HEK293 (cell line): ENCODE measurements at regions not wholly inside any gene's neighbourhood (a gene's known extent, or its start where the extent isn't known, plus 50 kb on each side); places are given as distances from the start of the nearest gene placed in this dataset.

Experiments used
- CTCF ChIA-PET: fragments of 350-600 bp; formaldehyde crosslinking; extraction: SDS; loops from one replicate; lab custom pipeline; 2021; ENCODE audit warnings: antibody characterized with exemption; lab: Yijun Ruan, JAX
- POLR2A ChIA-PET: fragments of 300-600 bp; formaldehyde crosslinking; extraction: SDS; loops from one replicate; lab custom pipeline; 2020; ENCODE audit warnings: antibody characterized with exemption, inconsistent platforms; lab: Yijun Ruan, JAX
- H3K27ac ChIP-seq: fragments of 200-500 bp; sonication (Bioruptor generic); 2 replicates; pipeline ENCODE4 v1.5.1; 2014; ENCODE audit warnings: low read depth, low read length, control low read depth, inconsistent platforms; ENCODE audit errors: extremely low read depth
- H3K36me3 ChIP-seq, 2 experiments: fragments of 200-500 bp in 1 of 2; sonication (Bioruptor generic) in 1 of 2; 1 replicate in 1 of 2; 2 replicates in 1 of 2; pipeline ENCODE4 v1.5.1; 2014 to 2017; ENCODE audit warnings: inconsistent platforms in 2 of 2, low read length in 2 of 2; ENCODE audit not compliant: control insufficient read depth in 2 of 2, insufficient read depth in 1 of 2
- H3K4me1 ChIP-seq: fragments of 200-500 bp; sonication (Bioruptor generic); 2 replicates; pipeline ENCODE4 v1.5.1; 2014; ENCODE audit warnings: mild to moderate bottlenecking, low read length, inconsistent platforms; ENCODE audit not compliant: control insufficient read depth, insufficient read depth
- H3K4me3 ChIP-seq: 2 replicates; pipeline ENCODE4 v1.5.1; 2011; ENCODE audit warnings: low read depth, mild to moderate bottlenecking, control low read depth, low read length, moderate library complexity
- H3K9me3 ChIP-seq: fragments of 200-500 bp; sonication (Bioruptor generic); 2 replicates; pipeline ENCODE4 v1.5.1; 2014; ENCODE audit warnings: low read depth, low read length, inconsistent platforms; ENCODE audit not compliant: control insufficient read depth, insufficient read depth
- BCL11B ChIP-seq: fragments of 450-650 bp; formaldehyde crosslinking; IDR thresholded peaks from 2 replicates; pipeline ENCODE4 v1.5.1; 2016; ENCODE audit warnings: low read depth, missing biosample characterization, missing genetic modification characterization
- ELK4 ChIP-seq: IDR thresholded peaks from 2 replicates; pipeline ENCODE4 v1.6.1; 2011; ENCODE audit warnings: mild to moderate bottlenecking, low read depth, low read length, borderline replicate concordance
- IKZF3 ChIP-seq: fragments of 450-650 bp; IDR thresholded peaks from 2 replicates; pipeline ENCODE4 v1.5.0; 2018; ENCODE audit warnings: missing biosample characterization, mild to moderate bottlenecking, missing genetic modification characterization, moderate library complexity
- MYNN ChIP-seq: fragments of 450-650 bp; formaldehyde crosslinking; IDR thresholded peaks from 2 replicates; pipeline ENCODE4 v1.5.1; 2016; ENCODE audit warnings: missing biosample characterization, missing genetic modification characterization, borderline replicate concordance
- YY1 ChIP-seq: fragments of 450-650 bp; formaldehyde crosslinking; IDR thresholded peaks from 2 replicates; pipeline ENCODE4 v1.5.1; 2018; ENCODE audit warnings: missing biosample characterization, missing genetic modification characterization
- YY2 ChIP-seq: fragments of 450-650 bp; formaldehyde crosslinking; IDR thresholded peaks from 2 replicates; pipeline ENCODE4 v1.5.1; 2016; ENCODE audit warnings: missing biosample characterization, missing genetic modification characterization
- ZFP37 ChIP-seq: fragments of 450-650 bp; formaldehyde crosslinking; IDR thresholded peaks from 2 replicates; pipeline ENCODE4 v1.5.1; 2016; ENCODE audit warnings: missing biosample characterization, missing genetic modification characterization
- ZNF114 ChIP-seq: fragments of 450-650 bp; formaldehyde crosslinking; IDR thresholded peaks from 2 replicates; pipeline ENCODE4 v1.5.0; 2017; ENCODE audit warnings: missing biosample characterization, missing genetic modification characterization
- ZNF184 ChIP-seq: fragments of 450-650 bp; IDR thresholded peaks from 2 replicates; pipeline ENCODE4 v1.5.1; 2018; ENCODE audit warnings: missing biosample characterization, mild to moderate bottlenecking, missing genetic modification characterization
- ZNF391 ChIP-seq: fragments of 450-650 bp; formaldehyde crosslinking; IDR thresholded peaks from 2 replicates; pipeline ENCODE4 v1.5.1; 2016; ENCODE audit warnings: low read depth, missing biosample characterization, missing genetic modification characterization, borderline replicate concordance
- ZNF426 ChIP-seq: fragments of 450-650 bp; formaldehyde crosslinking; IDR thresholded peaks from 2 replicates; pipeline ENCODE4 v1.5.1; 2017; ENCODE audit warnings: missing biosample characterization, missing genetic modification characterization, mild to moderate bottlenecking, inconsistent platforms, moderate library complexity
- ZNF626 ChIP-seq: fragments of 450-650 bp; sonication (Bioruptor Pico); formaldehyde crosslinking; IDR thresholded peaks from 2 replicates; pipeline ENCODE4 v1.5.1; 2018; ENCODE audit warnings: missing biosample characterization, missing genetic modification characterization, inconsistent platforms
- ZXDB ChIP-seq: fragments of 450-650 bp; formaldehyde crosslinking; IDR thresholded peaks from 2 replicates; pipeline ENCODE4 v1.5.1; 2016; ENCODE audit warnings: missing biosample characterization, missing genetic modification characterization
- TF ChIP-seq, protein P1 (sequence below): fragments of 450-650 bp; formaldehyde crosslinking; IDR thresholded peaks from 2 replicates; pipeline ENCODE4 v1.5.1; 2016; ENCODE audit warnings: missing biosample characterization, missing genetic modification characterization
- TF ChIP-seq, protein P2 (sequence below): fragments of 450-650 bp; formaldehyde crosslinking; IDR thresholded peaks from 2 replicates; pipeline ENCODE4 v1.5.1; 2016; ENCODE audit warnings: missing biosample characterization, missing genetic modification characterization

DNA sequence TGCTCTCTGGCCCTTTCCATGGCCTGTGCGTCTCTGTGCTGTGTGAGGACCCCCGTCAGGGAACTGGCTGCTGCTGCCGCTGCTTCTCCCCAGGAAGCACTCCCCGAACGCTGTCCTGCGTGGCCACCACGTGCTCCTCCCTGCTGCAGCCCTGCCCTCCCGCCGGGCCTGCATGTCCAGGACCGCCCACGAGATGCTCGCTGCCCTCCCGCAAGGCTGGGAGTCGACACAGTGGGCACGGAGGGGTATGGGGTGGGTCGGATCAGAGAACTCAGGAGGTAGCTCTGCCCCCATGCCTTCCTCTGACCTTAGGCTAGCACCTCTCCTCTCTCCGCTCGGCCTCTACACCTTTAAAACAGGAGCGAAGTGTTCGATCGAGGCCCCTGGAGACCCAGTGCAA lies 171.9 kb upstream of the AJAP1 start:
- POLR2A ChIA-PET, result no interaction called here
- Histone ChIP-seq H3K9me3 (no peaks in the 10 kb centered on the region), H3K36me3 (no peaks in the 10 kb centered on the region), H3K4me3 (no peak overlapping the region), H3K27ac (no peak overlapping the region), H3K4me1 (no peaks in the 10 kb centered on the region)
- CTCF ChIA-PET, result no interaction called here
- no peak for TF ChIP-seq ZNF391
- TF ChIP-seq, protein P1, sequence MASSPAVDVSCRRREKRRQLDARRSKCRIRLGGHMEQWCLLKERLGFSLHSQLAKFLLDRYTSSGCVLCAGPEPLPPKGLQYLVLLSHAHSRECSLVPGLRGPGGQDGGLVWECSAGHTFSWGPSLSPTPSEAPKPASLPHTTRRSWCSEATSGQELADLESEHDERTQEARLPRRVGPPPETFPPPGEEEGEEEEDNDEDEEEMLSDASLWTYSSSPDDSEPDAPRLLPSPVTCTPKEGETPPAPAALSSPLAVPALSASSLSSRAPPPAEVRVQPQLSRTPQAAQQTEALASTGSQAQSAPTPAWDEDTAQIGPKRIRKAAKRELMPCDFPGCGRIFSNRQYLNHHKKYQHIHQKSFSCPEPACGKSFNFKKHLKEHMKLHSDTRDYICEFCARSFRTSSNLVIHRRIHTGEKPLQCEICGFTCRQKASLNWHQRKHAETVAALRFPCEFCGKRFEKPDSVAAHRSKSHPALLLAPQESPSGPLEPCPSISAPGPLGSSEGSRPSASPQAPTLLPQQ (tag by site-specific recombination), result no peak

DNA sequence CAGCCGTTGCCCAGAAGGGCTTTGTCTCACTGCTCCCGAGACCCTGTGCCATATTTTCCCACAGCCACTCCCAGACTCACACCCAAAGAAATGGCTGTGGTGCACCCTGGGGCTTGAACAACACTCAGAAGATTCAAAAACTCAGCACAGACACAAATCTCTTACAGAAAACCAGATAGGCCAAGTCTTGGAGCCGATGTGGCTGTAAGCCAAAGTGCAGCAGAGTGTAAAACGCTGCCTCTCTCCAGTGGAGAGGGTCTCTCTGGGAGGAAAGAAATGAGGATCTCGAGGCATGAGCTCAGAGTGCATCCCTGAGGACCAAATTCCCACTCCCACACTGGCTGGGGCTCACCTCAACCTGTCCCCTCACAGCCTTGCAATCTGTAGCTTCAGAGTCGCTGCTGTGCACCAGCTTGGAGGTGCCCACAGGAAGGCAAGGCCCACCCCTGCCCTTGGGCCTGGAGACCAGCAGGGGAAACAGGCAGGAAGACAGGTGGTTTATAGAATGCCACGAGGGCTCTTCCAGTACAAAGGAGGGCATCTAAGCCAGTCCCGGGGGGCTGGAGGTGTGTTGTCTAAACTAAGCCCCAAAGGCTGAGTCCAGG lies 171.3 kb upstream of the AJAP1 start:
- ChIA-PET CTCF (no interaction called here), POLR2A (no interaction called here)
- H3K27ac ChIP-seq, result no peak overlapping the region
- TF ChIP-seq ZNF114 (tag by site-specific recombination), result no peak
- TF ChIP-seq ZFP37 (tag by site-specific recombination), result no peak
- no peaks in the 10 kb centered on the region for H3K36me3 ChIP-seq
- no peaks in the 10 kb centered on the region for H3K9me3 ChIP-seq
- no peak overlapping the region for H3K4me3 ChIP-seq
- H3K4me1 ChIP-seq, result no peaks in the 10 kb centered on the region

DNA sequence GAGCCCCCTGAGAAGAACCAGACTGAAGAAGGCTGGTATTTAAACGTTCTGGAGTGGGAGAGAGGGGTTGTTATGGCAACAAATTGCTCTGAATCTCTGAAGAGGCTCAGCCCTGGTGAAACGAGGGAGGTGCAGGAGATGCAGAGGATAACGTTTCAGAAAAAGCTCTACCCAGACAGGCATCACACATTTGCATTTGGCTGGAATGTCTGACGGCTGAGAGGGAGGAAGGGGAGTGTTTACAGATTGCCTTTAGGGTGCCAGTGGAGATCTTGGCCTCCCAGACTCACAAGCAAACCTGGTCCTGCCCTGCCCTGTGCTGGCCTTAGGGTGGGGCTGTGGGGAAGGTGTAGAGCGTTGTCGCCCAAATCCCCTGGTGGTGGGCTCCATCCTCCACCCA lies 169.0 kb upstream of the AJAP1 start:
- ChIA-PET POLR2A (no interaction called here), CTCF (no interaction called here)
- Histone ChIP-seq H3K27ac (no peak overlapping the region), H3K4me3 (no peak overlapping the region), H3K4me1 (no peaks in the 10 kb centered on the region), H3K9me3 (no peaks in the 10 kb centered on the region), H3K36me3 (no peaks in the 10 kb centered on the region)
- TF ChIP-seq BCL11B (tag by site-specific recombination) (no peak), ZNF184 (no peak), IKZF3 (no peak), ELK4 (no peak), YY1 (tag by site-specific recombination) (no peak), YY2 (tag by site-specific recombination) (no peak), ZNF426 (no peak), ZNF626 (tag by site-specific recombination) (no peak)
- TF ChIP-seq, protein P2, sequence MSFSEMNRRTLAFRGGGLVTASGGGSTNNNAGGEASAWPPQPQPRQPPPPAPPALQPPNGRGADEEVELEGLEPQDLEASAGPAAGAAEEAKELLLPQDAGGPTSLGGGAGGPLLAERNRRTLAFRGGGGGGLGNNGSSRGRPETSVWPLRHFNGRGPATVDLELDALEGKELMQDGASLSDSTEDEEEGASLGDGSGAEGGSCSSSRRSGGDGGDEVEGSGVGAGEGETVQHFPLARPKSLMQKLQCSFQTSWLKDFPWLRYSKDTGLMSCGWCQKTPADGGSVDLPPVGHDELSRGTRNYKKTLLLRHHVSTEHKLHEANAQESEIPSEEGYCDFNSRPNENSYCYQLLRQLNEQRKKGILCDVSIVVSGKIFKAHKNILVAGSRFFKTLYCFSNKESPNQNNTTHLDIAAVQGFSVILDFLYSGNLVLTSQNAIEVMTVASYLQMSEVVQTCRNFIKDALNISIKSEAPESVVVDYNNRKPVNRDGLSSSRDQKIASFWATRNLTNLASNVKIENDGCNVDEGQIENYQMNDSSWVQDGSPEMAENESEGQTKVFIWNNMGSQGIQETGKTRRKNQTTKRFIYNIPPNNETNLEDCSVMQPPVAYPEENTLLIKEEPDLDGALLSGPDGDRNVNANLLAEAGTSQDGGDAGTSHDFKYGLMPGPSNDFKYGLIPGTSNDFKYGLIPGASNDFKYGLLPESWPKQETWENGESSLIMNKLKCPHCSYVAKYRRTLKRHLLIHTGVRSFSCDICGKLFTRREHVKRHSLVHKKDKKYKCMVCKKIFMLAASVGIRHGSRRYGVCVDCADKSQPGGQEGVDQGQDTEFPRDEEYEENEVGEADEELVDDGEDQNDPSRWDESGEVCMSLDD (tag by site-specific recombination), result no peak
- TF ChIP-seq, all 188 proteins: peak for 0

DNA sequence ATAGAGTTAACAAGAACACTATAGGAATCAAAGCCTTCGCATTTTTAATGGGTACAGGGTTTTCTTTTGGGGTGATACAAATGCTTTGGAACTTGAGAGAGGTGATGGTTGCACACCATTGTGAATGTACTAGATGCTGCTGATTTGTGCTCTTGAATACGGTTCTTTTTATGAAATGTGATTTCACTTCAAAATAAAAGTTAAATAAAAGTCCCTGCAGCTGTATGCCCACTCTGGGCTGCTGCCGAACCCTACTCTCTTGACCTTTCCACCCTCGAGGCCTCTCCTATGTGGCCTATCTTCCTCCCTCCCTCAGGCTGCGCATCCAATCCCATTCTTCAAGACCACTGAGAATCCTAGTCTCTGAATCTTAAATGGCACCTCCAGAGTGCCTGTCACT lies 168.5 kb upstream of the AJAP1 start:
- POLR2A ChIA-PET, result no interaction called here
- H3K4me1 ChIP-seq, result no peaks in the 10 kb centered on the region
- 0 out of 2 replicates have a peak, but pooled peaks have one; percentile 43 for TF ChIP-seq MYNN (tag by site-specific recombination)
- no peak for TF ChIP-seq ZXDB (tag by site-specific recombination)
- CTCF ChIA-PET, result no interaction called here
- no peak overlapping the region for H3K4me3 ChIP-seq
- no peaks in the 10 kb centered on the region for H3K36me3 ChIP-seq
- no peaks in the 10 kb centered on the region for H3K9me3 ChIP-seq
- no peak overlapping the region for H3K27ac ChIP-seq
